SKM-1 treated with dmso at 0.1 percent for 144 hours (cell line): ENCODE measurements at regions not wholly inside any gene's neighbourhood (a gene's known extent, or its start where the extent isn't known, plus 50 kb on each side); places are given as distances from the start of the nearest gene placed in this dataset.
"Not testable (repeated sequence)": the region's sequence is repeated elsewhere in the genome, so short reads cannot be mapped to it uniquely, and the experiment has no call there.

Experiments
- DNase-seq: peaks from one replicate; lab custom pipeline; 2025; ENCODE audit not compliant: unreplicated experiment; lab: John Stamatoyannopoulos, UW

- DNase-seq, result no peak
Measured at GRCh38 chr5:86143837-86144236, 473.9 kb upstream of the COX7C start.

- DNase-seq, result no peak
Measured at GRCh38 chr5:86152988-86153560, 464.7 kb upstream of the COX7C start.

- DNase-seq, result no peak
Measured at GRCh38 chr5:86155796-86156195, 461.9 kb upstream of the COX7C start.

DNA sequence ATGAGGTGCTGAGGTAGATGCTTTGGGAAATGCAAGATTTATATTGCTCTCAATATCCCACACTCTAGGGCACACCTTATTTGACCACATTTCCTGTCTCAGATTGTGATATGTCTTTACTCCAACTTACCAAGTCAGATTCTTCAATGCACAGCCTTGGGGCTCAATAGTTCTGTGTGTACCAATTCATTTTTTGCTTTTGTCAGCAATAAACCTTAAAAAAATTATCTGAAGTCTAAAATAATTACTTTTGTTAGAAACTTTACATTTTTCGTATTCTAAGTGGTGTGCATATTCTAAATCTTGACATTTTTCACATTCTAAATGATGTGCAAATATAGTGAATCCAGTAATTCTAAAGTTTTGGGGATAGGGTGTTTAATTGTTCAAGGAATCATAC lies 447.5 kb upstream of the COX7C start:
- no peak for DNase-seq

GRCh38 chr5:86175224-86175623 lies 442.5 kb upstream of the COX7C start:
- no peak for DNase-seq

- DNase-seq, result no peak
Measured at GRCh38 chr5:86199287-86199686, 418.5 kb upstream of the COX7C start.

GRCh38 chr5:86228147-86228546 lies 389.6 kb upstream of the COX7C start:
- DNase-seq, result no peak

GRCh38 chr5:86232246-86232645 lies 385.5 kb upstream of the COX7C start:
- DNase-seq, result no peak

DNA sequence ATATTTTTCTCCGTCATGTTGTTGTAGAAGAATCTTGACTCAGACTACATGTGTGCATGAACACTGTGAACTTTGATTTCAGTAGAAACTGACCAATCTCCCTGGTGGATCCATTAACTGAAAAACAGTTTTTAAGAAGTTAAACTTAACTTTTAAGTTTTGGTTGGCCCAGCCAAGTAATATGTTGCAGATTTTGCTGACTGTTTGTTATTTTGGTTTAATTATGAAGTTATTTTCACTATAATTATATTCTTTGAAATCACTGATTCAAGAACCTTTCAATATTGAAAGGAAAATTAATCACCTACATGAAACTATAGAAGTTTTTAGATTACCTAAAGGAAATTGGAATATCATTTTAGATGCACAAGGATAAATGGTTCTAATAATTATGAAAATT lies 373.6 kb upstream of the COX7C start:
- no peak for DNase-seq

- no peak for DNase-seq
Measured at GRCh38 chr5:86257871-86258270, 359.9 kb upstream of the COX7C start.

DNA sequence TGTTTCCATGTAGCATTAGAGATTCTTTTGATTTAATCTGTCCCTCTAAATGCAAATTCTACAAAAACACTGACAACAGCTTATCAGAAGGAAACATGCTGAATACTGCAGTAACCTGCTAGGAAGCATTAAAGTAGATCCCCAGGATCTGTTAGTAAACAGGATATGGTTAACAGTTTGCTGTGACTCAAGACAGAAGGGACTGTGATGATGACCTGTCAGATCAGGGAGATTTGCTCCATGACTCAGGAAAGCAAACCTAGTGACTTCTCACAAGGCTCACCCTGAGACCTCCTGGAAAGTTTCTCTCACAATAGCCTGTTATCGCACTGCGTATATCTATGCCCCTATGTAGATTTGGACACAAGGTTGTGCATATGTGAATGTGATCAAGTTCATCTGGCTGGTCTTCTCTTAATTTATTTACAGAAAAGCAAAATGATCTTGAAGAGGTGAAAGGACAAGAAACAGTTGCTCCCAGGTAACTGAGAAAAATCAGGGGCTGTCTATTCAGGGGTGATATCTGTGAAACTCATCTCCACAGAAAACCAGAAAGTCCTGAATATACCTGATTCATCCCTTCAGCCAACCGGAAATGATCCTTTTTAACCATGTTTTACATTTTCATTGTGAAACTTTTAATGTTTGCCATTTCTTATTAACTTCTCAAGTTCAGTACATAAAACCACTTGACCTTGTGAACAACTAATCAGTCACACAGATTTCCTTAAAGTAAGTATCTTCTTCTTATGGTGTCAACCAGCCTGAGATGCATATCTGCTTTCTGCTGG lies 333.1 kb upstream of the COX7C start:
- DNase-seq, result not testable (repeated sequence)

- not testable (repeated sequence) for DNase-seq
Measured at GRCh38 chr5:86287437-86287836, 330.3 kb upstream of the COX7C start.

DNA sequence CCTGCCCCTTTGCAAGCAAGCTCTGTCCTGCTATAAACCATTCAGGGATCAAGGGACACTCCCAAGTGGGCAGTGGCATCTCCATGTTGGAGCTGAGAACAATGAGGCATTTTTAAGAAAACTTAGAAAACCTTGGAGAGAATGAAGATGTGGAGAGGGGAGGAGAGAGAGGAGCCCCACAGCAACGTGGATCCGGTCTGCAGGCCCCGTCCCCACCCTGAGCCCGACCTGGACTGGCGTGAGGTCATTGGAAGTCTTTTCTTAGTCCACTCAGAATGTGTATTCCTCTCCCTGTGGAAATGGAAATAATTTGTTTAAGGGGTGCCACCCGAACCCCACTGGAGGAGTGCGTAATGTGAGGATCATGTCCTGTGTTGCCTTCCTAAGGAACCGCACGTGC lies 328.0 kb upstream of the COX7C start:
- DNase-seq, result not testable (repeated sequence)

- not testable (repeated sequence) for DNase-seq
Measured at GRCh38 chr5:86292811-86293210, 324.9 kb upstream of the COX7C start.

DNA sequence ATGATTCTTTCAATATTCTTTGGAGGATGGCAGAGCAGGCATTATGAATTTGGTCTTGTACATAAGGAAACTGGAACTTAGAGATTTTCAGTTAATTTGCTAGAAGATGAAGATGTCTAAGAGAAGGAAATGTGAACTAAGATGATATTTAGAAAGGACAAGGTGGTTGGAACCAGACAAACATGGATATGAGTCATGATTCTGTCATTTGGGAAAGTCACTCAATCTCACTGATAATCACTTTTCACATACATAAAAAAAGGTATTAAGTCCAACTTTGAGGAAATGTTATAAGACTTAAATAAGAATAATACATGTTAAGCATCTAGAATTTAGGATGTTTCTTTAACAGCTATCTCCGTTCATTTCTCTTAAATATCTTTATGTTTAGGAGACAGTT lies 315.1 kb upstream of the COX7C start:
- not testable (repeated sequence) for DNase-seq

DNA sequence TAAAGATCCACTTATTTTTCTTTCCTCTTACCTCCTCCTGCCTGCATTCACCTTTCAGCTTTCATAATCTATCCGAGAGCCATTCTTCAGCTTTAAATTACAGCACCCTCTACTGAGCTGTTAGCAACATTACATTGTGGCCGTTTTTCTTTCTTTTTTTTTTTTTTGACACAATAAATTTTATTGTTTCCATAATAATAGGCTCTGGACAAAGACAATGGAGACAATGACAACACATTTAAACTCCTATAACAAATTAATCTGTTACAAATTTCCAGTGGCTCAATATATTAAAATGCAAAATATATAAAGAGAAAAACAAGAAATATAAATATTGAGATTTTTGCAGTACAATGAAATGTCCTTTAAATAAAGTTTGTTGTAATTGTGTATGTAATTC lies 312.7 kb upstream of the COX7C start:
- DNase-seq, result not testable (repeated sequence)

DNA sequence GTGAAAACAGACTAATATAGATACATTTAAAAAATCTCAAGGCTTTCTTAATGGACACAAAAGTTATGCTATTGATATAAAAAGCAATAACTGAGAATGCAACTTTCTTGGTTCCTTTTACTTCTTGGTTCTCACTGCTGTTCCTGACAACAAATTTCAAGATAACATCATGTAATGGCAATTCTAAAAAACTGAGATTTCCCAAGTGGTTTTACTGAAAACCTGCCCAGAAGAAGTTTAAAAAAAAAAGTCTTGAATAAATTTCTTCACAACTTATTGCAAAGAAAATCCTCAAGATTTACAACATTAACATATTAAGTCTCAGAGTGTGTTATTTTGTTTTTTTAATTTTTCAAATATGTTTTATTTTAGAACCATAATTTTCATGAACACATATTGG lies 302.8 kb upstream of the COX7C start:
- DNase-seq, result no peak

- no peak for DNase-seq
Measured at GRCh38 chr5:86320266-86320665, 297.5 kb upstream of the COX7C start.

DNA sequence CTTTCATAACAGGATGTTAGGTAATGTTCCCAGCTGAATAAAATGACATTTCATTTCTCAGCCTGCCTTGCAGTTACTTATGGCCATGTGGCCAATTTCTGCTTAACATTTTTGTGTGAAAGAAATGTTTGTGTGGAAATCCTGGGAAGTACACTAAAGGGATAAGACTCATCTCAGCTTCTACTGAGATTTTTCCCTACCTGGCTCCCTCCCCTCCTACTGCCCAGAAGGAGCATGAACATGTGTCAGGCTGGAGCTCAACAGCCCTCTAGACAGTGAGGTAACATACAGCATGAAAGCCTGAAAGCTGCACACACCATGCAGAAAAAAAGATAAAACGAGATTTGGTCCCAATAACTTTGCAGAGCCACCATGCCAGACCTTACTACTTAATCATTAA lies 288.4 kb upstream of the COX7C start:
- DNase-seq, result no peak

GRCh38 chr5:86330736-86331135 lies 287.0 kb upstream of the COX7C start:
- DNase-seq, result no peak

- DNase-seq, result no peak
Measured at GRCh38 chr5:86332851-86333250, 284.9 kb upstream of the COX7C start.

GRCh38 chr5:86337667-86338460 lies 279.9 kb upstream of the COX7C start:
- no peak for DNase-seq
